ENCODE measurements at regions not wholly inside any gene's neighbourhood (a gene's known extent, or its start where the extent isn't known, plus 50 kb on each side); places are given as distances from the start of the nearest gene placed in this dataset.

DNA sequence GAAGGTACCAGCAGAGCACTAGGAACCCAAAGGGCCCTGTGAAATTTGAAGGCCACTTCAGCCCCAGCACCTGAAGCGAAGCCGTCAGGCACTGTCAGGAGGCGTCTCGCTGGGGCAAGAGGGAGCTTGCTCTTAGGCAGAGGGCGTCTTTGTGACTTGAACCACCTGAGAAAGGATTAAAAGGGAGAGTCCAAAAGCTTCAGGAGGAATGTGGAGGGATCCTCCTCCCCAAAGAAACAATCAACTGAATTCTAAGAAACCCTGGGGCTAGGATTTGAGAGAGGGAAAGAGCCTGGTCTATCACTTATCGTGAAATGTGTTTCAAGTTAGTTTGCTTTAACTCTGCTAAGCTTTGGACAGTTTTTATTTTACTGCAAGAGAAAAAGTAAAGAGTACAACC is 324.9 kb upstream of the SOX11 start (continued):
- TF ChIP-seq, protein P1, sequence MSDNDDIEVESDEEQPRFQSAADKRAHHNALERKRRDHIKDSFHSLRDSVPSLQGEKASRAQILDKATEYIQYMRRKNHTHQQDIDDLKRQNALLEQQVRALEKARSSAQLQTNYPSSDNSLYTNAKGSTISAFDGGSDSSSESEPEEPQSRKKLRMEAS (IDR thresholded peaks at IDR 0.05) = no peak
- no peak for TF ChIP-seq ELF1 (IDR thresholded peaks at IDR 0.05; ENCODE audit: borderline replicate concordance, low read depth)

GRCh38 chr2:5368263-5368662 is 323.9 kb upstream of the SOX11 start:
- Histone ChIP-seq H3K4me2 (ENCODE audit: low read length) (no peak overlapping the region), H3K36me3 (ENCODE audit: control insufficient read depth in 1 of 2, insufficient read depth in 2 of 2, low read length in 2 of 2) (no peaks in the 10 kb centered on the region), H3K27ac (ENCODE audit: low read depth, low read length) (no peak overlapping the region), H3K9me2 (ENCODE audit: insufficient read depth) (no peaks in the 10 kb centered on the region), H3K9ac (ENCODE audit: low read length) (no peak overlapping the region), H3K79me2 (ENCODE audit: insufficient read depth, low read length) (no peaks in the 10 kb centered on the region), H2AFZ (ENCODE audit: low read depth, low read length, poor library complexity, severe bottlenecking) (no peak overlapping the region), H3K4me1 (ENCODE audit: control insufficient read depth in 1 of 2, insufficient read depth in 2 of 2, low read length in 2 of 2) (no peaks in the 10 kb centered on the region), H3K4me3 (replicated peaks in 1 of 2; ENCODE audit: low read depth in 1 of 2, low read length in 2 of 2) (no peak overlapping the region), H4K20me1 (ENCODE audit: insufficient read depth) (no peaks in the 10 kb centered on the region), H3K27me3 (ENCODE audit: insufficient read depth, low read length) (no peaks in the 10 kb centered on the region), H3K9me3 (ENCODE audit: control insufficient read depth in 1 of 2, insufficient read depth in 1 of 2, low read depth in 1 of 2, low read length in 2 of 2) (peaks cover 4 to 18% of the 10 kb centered on the region in 2 experiments; a peak in 2 of 4 replicates)
- no peak for ATAC-seq
- intact Hi-C loops (cut with micrococcal nuclease) = no loop called here
- ChIA-PET RAD21 (ENCODE audit: low non-redundant PET in 1 of 2, low total read pairs in 2 of 2, uncharacterized antibody in 2 of 2, unreplicated experiment in 2 of 2) (no interaction called here), POLR2A (no interaction called here), CTCF (no interaction called here)
- TF ChIP-seq SIN3A (IDR thresholded peaks at IDR 0.05; ENCODE audit: low read depth) (no peak), ZNF274 (IDR thresholded peaks at IDR 0.05; ENCODE audit: low read depth, low read length) (no peak), ELF1 (IDR thresholded peaks at IDR 0.05; ENCODE audit: borderline replicate concordance, low read depth) (no peak), SP1 (IDR thresholded peaks at IDR 0.05; ENCODE audit: low read depth) (no peak), CTCF (IDR thresholded peaks at IDR 0.05 in 2 of 3, conservative IDR thresholded peaks at IDR 0.05 in 1 of 3; ENCODE audit: borderline replicate concordance in 1 of 3, insufficient read depth in 1 of 3, low read depth in 2 of 3, low read length in 2 of 3) (no peak)
- no TSS peak for BruUV-seq (replicated peaks)
- no peak for DNase-seq (ENCODE audit: low read depth, low spot score)

- TF ChIP-seq EGR1 (IDR thresholded peaks at IDR 0.05; ENCODE audit: low read depth) (no peak), SIN3A (IDR thresholded peaks at IDR 0.05; ENCODE audit: low read depth) (no peak), EZH2 (IDR thresholded peaks at IDR 0.05) (no peak), POLR2A (IDR thresholded peaks at IDR 0.05; ENCODE audit: borderline replicate concordance, extremely low read depth, insufficient read depth, insufficient read length) (no peak), SRF (IDR thresholded peaks at IDR 0.05; ENCODE audit: low read depth) (no peak), RAD21 (IDR thresholded peaks at IDR 0.05; ENCODE audit: low read depth) (no peak), EZH2phosphoT487 (IDR thresholded peaks at IDR 0.05; ENCODE audit: borderline replicate concordance) (no peak)
- no TSS peak for BruUV-seq (replicated peaks)
- intact Hi-C loops (cut with micrococcal nuclease) = no loop called here
Observed at GRCh38 chr2:5369510-5369909, 322.7 kb upstream of the SOX11 start.

More at GRCh38 chr2:5369510-5369909, 322.7 kb upstream of the SOX11 start:
- no peak overlapping the region for H3K27ac ChIP-seq (ENCODE audit: low read depth, low read length)
- no peaks in the 10 kb centered on the region for H3K9me2 ChIP-seq (ENCODE audit: insufficient read depth)
- H2AFZ ChIP-seq (ENCODE audit: low read depth, low read length, poor library complexity, severe bottlenecking) = no peak overlapping the region
- no peaks in the 10 kb centered on the region for H3K4me1 ChIP-seq (ENCODE audit: control insufficient read depth in 1 of 2, insufficient read depth in 2 of 2, low read length in 2 of 2)
- H3K27me3 ChIP-seq (ENCODE audit: insufficient read depth, low read length) = no peaks in the 10 kb centered on the region
- no peaks in the 10 kb centered on the region for H4K20me1 ChIP-seq (ENCODE audit: insufficient read depth)
- H3K9me3 ChIP-seq (ENCODE audit: control insufficient read depth in 1 of 2, insufficient read depth in 1 of 2, low read depth in 1 of 2, low read length in 2 of 2) = peaks cover 4 to 18% of the 10 kb centered on the region in 2 experiments; a peak in 2 of 4 replicates
- no peaks in the 10 kb centered on the region for H3K79me2 ChIP-seq (ENCODE audit: insufficient read depth, low read length)
- ChIA-PET RAD21 (ENCODE audit: low non-redundant PET in 1 of 2, low total read pairs in 2 of 2, uncharacterized antibody in 2 of 2, unreplicated experiment in 2 of 2) (no interaction called here), CTCF (no interaction called here), POLR2A (no interaction called here)
- H3K36me3 ChIP-seq (ENCODE audit: control insufficient read depth in 1 of 2, insufficient read depth in 2 of 2, low read length in 2 of 2) = no peaks in the 10 kb centered on the region
- no peak overlapping the region for H3K4me3 ChIP-seq (replicated peaks in 1 of 2; ENCODE audit: low read depth in 1 of 2, low read length in 2 of 2)
- H3K9ac ChIP-seq (ENCODE audit: low read length) = no peak overlapping the region
- ATAC-seq = no peak
- H3K4me2 ChIP-seq (ENCODE audit: low read length) = no peak overlapping the region
- no peak for DNase-seq (ENCODE audit: low read depth, low spot score)
